ENCODE measurements at regions not wholly inside any gene's neighbourhood (a gene's known extent, or its start where the extent isn't known, plus 50 kb on each side); places are given as distances from the start of the nearest gene placed in this dataset.

DNA sequence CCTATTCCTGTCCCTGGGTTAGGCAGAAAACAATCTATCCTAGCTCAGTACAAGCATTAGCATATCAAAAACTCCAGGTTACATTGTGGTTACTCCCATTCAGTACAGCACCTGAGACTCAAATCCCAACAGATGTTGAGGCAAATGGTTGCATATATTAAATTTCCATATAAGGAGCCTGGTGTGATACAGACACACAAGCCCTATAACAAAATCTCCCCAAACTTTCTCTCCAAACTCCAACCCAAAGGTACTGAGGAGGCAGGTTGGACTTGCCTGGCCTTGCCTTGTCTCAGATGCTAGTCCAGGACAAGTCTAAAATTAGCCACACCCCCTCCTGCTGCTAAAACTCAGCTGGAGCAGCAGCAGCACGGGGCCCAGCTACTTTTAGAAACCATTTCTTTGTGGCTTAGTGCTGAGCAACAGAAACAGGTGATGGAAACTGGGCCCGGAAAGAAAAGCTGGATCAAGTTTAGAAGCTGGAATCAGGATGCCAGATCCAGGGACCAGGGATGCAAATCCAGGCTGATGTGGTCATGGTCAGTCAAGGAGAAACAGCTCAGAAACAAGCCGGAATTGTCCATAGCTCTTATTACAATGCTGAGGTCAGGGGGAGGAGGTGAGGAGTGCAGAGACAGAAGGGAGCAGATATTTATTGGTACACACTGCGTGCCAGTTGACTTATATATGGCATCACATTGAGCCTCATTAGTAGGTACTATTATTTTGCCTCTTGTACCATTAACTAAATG, 73.7 kb upstream of the AMOTL1 start (continued):
- TF ChIP-seq, protein P1, sequence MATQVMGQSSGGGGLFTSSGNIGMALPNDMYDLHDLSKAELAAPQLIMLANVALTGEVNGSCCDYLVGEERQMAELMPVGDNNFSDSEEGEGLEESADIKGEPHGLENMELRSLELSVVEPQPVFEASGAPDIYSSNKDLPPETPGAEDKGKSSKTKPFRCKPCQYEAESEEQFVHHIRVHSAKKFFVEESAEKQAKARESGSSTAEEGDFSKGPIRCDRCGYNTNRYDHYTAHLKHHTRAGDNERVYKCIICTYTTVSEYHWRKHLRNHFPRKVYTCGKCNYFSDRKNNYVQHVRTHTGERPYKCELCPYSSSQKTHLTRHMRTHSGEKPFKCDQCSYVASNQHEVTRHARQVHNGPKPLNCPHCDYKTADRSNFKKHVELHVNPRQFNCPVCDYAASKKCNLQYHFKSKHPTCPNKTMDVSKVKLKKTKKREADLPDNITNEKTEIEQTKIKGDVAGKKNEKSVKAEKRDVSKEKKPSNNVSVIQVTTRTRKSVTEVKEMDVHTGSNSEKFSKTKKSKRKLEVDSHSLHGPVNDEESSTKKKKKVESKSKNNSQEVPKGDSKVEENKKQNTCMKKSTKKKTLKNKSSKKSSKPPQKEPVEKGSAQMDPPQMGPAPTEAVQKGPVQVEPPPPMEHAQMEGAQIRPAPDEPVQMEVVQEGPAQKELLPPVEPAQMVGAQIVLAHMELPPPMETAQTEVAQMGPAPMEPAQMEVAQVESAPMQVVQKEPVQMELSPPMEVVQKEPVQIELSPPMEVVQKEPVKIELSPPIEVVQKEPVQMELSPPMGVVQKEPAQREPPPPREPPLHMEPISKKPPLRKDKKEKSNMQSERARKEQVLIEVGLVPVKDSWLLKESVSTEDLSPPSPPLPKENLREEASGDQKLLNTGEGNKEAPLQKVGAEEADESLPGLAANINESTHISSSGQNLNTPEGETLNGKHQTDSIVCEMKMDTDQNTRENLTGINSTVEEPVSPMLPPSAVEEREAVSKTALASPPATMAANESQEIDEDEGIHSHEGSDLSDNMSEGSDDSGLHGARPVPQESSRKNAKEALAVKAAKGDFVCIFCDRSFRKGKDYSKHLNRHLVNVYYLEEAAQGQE (IDR thresholded peaks at IDR 0.05; ENCODE audit: unreplicated experiment), result no peak
- no peak for TF ChIP-seq EZH2 (IDR thresholded peaks at IDR 0.05; ENCODE audit: low read depth, unreplicated experiment)
- TF ChIP-seq JUNB (IDR thresholded peaks at IDR 0.05; ENCODE audit: unreplicated experiment), result no peak

DNA sequence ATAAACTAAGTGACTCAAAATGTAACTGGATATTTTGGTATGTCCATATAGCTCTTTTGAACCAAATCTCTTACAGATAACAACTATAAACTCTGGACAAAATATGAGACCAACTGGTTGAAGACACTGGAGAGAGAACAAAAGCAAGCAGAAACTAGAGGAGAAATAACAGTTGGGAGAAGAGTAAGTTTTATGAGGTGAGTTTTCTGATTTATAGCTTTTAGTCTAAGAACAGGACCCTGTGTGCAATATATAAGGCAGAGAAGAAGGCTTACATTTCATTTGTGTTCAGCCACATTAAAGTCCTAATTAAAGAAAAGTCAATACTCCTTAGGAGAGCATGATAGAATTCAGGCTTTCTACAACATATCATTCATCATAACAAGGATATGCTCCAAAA, 71.0 kb upstream of the AMOTL1 start:
- H3K36me3 ChIP-seq (ENCODE audit: insufficient read depth), result no peaks in the 10 kb centered on the region
- peaks cover 4% of the 10 kb centered on the region for H3K27me3 Mint-ChIP-seq (ENCODE audit: insufficient read depth, low read depth, poor library complexity)
- no peak for DNase-seq (ENCODE audit: low spot score)
- no peak overlapping the region for H2AFZ ChIP-seq
- peaks cover 18% of the 10 kb centered on the region for H3K4me1 Mint-ChIP-seq
- H4K20me1 ChIP-seq (replicated peaks; ENCODE audit: insufficient read depth), result no peaks in the 10 kb centered on the region
- no peaks in the 10 kb centered on the region for H3F3A ChIP-seq (replicated peaks; ENCODE audit: low read depth)
- no peak overlapping the region for H3K4me3 Mint-ChIP-seq
- no peak overlapping the region for H3K4me2 ChIP-seq
- 0 out of 2 replicates have a peak, but pooled peaks cover 2% of the 10 kb centered on the region for H3K9me2 ChIP-seq (ENCODE audit: insufficient read depth)
- H3K27ac ChIP-seq (ENCODE audit: low read depth), result no peak overlapping the region
- H3K4me1 ChIP-seq (ENCODE audit: insufficient read depth), result peaks cover 7% of the 10 kb centered on the region; the same call in 1 of the 2 replicates
- H3K27me3 ChIP-seq (ENCODE audit: insufficient read depth), result no peaks in the 10 kb centered on the region
- no peak overlapping the region for H3K27ac Mint-ChIP-seq
- H3K4me3 ChIP-seq, result no peak overlapping the region
- no peaks in the 10 kb centered on the region for H3K79me2 ChIP-seq (replicated peaks; ENCODE audit: insufficient read depth)
- H3K36me3 Mint-ChIP-seq (ENCODE audit: low read depth), result peaks cover 20% of the 10 kb centered on the region
- no peaks in the 10 kb centered on the region for H3K9me3 Mint-ChIP-seq
- ATAC-seq, result no peak
- TF ChIP-seq EZH2phosphoT487 (IDR thresholded peaks at IDR 0.05; ENCODE audit: unreplicated experiment) (no peak), CREB1 (CRISPR knock-in tag; IDR thresholded peaks at IDR 0.05; ENCODE audit: low read depth) (no peak), JUNB (IDR thresholded peaks at IDR 0.05; ENCODE audit: unreplicated experiment) (no peak), STAT1 (IDR thresholded peaks at IDR 0.05; ENCODE audit: unreplicated experiment) (no peak), POLR2AphosphoS5 (IDR thresholded peaks at IDR 0.05; ENCODE audit: low read depth) (no peak), ZNF331 (CRISPR knock-in tag; IDR thresholded peaks at IDR 0.05; ENCODE audit: low read depth) (no peak), ZNF114 (CRISPR knock-in tag; IDR thresholded peaks at IDR 0.05) (no peak), NANOG (IDR thresholded peaks at IDR 0.05; ENCODE audit: borderline replicate concordance) (no peak)
- TF ChIP-seq, protein P2, sequence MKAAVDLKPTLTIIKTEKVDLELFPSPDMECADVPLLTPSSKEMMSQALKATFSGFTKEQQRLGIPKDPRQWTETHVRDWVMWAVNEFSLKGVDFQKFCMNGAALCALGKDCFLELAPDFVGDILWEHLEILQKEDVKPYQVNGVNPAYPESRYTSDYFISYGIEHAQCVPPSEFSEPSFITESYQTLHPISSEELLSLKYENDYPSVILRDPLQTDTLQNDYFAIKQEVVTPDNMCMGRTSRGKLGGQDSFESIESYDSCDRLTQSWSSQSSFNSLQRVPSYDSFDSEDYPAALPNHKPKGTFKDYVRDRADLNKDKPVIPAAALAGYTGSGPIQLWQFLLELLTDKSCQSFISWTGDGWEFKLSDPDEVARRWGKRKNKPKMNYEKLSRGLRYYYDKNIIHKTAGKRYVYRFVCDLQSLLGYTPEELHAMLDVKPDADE (IDR thresholded peaks at IDR 0.05), result no peak
- TF ChIP-seq, protein P3, sequence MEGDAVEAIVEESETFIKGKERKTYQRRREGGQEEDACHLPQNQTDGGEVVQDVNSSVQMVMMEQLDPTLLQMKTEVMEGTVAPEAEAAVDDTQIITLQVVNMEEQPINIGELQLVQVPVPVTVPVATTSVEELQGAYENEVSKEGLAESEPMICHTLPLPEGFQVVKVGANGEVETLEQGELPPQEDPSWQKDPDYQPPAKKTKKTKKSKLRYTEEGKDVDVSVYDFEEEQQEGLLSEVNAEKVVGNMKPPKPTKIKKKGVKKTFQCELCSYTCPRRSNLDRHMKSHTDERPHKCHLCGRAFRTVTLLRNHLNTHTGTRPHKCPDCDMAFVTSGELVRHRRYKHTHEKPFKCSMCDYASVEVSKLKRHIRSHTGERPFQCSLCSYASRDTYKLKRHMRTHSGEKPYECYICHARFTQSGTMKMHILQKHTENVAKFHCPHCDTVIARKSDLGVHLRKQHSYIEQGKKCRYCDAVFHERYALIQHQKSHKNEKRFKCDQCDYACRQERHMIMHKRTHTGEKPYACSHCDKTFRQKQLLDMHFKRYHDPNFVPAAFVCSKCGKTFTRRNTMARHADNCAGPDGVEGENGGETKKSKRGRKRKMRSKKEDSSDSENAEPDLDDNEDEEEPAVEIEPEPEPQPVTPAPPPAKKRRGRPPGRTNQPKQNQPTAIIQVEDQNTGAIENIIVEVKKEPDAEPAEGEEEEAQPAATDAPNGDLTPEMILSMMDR (conservative IDR thresholded peaks at IDR 0.05; ENCODE audit: low read depth in 2 of 2), result no peak
- TF ChIP-seq, protein P4, sequence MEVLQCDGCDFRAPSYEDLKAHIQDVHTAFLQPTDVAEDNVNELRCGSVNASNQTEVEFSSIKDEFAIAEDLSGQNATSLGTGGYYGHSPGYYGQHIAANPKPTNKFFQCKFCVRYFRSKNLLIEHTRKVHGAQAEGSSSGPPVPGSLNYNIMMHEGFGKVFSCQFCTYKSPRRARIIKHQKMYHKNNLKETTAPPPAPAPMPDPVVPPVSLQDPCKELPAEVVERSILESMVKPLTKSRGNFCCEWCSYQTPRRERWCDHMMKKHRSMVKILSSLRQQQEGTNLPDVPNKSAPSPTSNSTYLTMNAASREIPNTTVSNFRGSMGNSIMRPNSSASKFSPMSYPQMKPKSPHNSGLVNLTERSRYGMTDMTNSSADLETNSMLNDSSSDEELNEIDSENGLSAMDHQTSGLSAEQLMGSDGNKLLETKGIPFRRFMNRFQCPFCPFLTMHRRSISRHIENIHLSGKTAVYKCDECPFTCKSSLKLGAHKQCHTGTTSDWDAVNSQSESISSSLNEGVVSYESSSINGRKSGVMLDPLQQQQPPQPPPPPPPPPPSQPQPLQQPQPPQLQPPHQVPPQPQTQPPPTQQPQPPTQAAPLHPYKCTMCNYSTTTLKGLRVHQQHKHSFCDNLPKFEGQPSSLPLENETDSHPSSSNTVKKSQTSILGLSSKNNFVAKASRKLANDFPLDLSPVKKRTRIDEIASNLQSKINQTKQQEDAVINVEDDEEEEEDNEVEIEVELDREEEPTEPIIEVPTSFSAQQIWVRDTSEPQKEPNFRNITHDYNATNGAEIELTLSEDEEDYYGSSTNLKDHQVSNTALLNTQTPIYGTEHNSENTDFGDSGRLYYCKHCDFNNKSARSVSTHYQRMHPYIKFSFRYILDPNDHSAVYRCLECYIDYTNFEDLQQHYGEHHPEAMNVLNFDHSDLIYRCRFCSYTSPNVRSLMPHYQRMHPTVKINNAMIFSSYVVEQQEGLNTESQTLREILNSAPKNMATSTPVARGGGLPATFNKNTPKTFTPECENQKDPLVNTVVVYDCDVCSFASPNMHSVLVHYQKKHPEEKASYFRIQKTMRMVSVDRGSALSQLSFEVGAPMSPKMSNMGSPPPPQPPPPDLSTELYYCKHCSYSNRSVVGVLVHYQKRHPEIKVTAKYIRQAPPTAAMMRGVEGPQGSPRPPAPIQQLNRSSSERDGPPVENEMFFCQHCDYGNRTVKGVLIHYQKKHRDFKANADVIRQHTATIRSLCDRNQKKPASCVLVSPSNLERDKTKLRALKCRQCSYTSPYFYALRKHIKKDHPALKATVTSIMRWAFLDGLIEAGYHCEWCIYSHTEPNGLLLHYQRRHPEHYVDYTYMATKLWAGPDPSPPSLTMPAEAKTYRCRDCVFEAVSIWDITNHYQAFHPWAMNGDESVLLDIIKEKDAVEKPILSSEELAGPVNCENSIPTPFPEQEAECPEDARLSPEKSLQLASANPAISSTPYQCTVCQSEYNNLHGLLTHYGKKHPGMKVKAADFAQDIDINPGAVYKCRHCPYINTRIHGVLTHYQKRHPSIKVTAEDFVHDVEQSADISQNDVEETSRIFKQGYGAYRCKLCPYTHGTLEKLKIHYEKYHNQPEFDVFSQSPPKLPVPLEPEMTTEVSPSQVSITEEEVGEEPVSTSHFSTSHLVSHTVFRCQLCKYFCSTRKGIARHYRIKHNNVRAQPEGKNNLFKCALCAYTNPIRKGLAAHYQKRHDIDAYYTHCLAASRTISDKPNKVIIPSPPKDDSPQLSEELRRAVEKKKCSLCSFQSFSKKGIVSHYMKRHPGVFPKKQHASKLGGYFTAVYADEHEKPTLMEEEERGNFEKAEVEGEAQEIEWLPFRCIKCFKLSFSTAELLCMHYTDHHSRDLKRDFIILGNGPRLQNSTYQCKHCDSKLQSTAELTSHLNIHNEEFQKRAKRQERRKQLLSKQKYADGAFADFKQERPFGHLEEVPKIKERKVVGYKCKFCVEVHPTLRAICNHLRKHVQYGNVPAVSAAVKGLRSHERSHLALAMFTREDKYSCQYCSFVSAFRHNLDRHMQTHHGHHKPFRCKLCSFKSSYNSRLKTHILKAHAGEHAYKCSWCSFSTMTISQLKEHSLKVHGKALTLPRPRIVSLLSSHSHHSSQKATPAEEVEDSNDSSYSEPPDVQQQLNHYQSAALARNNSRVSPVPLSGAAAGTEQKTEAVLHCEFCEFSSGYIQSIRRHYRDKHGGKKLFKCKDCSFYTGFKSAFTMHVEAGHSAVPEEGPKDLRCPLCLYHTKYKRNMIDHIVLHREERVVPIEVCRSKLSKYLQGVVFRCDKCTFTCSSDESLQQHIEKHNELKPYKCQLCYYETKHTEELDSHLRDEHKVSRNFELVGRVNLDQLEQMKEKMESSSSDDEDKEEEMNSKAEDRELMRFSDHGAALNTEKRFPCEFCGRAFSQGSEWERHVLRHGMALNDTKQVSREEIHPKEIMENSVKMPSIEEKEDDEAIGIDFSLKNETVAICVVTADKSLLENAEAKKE (CRISPR knock-in tag; IDR thresholded peaks at IDR 0.05), result no peak
